AG04449 (cell line): ENCODE measurements at regions not wholly inside any gene's neighbourhood (a gene's known extent, or its start where the extent isn't known, plus 50 kb on each side); places are given as distances from the start of the nearest gene placed in this dataset.
"Not testable (repeated sequence)": the region's sequence is repeated elsewhere in the genome, so short reads cannot be mapped to it uniquely, and the experiment has no call there.

Source experiments
- CTCF ChIA-PET: fragments of 350-600 bp; formaldehyde crosslinking; extraction: SDS; loops from one replicate; lab custom pipeline; 2021; ENCODE audit warnings: antibody characterized with exemption; lab: Yijun Ruan, JAX
- POLR2A ChIA-PET: fragments of 400-600, 350-600 bp; formaldehyde crosslinking; extraction: SDS; loops from one replicate; lab custom pipeline; 2020; ENCODE audit warnings: antibody characterized with exemption, inconsistent platforms; lab: Yijun Ruan, JAX
- DNase-seq: peaks from one replicate; pipeline ENCODE4 v3.0.0-alpha.2; 2010; ENCODE audit warnings: low read depth, low spot score
- H3K4me3 ChIP-seq: 2 replicates; pipeline ENCODE4 v1.5.1; 2011; ENCODE audit warnings: low read depth, mild to moderate bottlenecking, control low read depth, low read length
- CTCF ChIP-seq: IDR thresholded peaks from one replicate; pipeline ENCODE4 v1.5.1; 2011; ENCODE audit warnings: mild to moderate bottlenecking, moderate library complexity, low read length, control low read depth, inconsistent platforms; ENCODE audit not compliant: insufficient read depth; ENCODE audit errors: missing control alignments

GRCh38 chr7:119090851-119091250, 866.3 kb downstream of the ANKRD7 start:
- ChIA-PET POLR2A (no interaction called here), CTCF (no interaction called here)
- H3K4me3 ChIP-seq: no peak overlapping the region
- no peak for TF ChIP-seq CTCF
- no peak for DNase-seq

- TF ChIP-seq CTCF: no peak
- no peak overlapping the region for H3K4me3 ChIP-seq
- ChIA-PET CTCF (no interaction called here), POLR2A (no interaction called here)
- DNase-seq: no peak
Measured at GRCh38 chr7:119096683-119097082, 872.2 kb downstream of the ANKRD7 start.

GRCh38 chr7:119100611-119101258, 876.2 kb downstream of the ANKRD7 start:
- H3K4me3 ChIP-seq, DNase-seq, POLR2A ChIA-PET, CTCF ChIA-PET: not testable (repeated sequence)

GRCh38 chr7:119102291-119102690, 877.8 kb downstream of the ANKRD7 start:
- no peak for TF ChIP-seq CTCF
- ChIA-PET POLR2A (no interaction called here), CTCF (no interaction called here)
- no peak overlapping the region for H3K4me3 ChIP-seq
- no peak for DNase-seq

- CTCF ChIA-PET: no interaction called here
- TF ChIP-seq CTCF: no peak
- POLR2A ChIA-PET: no interaction called here
- no peak for DNase-seq
- no peak overlapping the region for H3K4me3 ChIP-seq
Measured at GRCh38 chr7:119105381-119105780, 880.9 kb downstream of the ANKRD7 start.

GRCh38 chr7:119123326-119123725, 898.8 kb downstream of the ANKRD7 start:
- no peak for TF ChIP-seq CTCF
- H3K4me3 ChIP-seq: no peak overlapping the region
- CTCF ChIA-PET: no interaction called here
- POLR2A ChIA-PET: no interaction called here
- DNase-seq: no peak

- no peak for DNase-seq
- no peak overlapping the region for H3K4me3 ChIP-seq
- ChIA-PET CTCF (no interaction called here), POLR2A (no interaction called here)
- no peak for TF ChIP-seq CTCF
Measured at GRCh38 chr7:119127706-119128105, 903.2 kb downstream of the ANKRD7 start.
